ENCODE measurements at regions not wholly inside any gene's neighbourhood (a gene's known extent, or its start where the extent isn't known, plus 50 kb on each side); places are given as distances from the start of the nearest gene placed in this dataset.

DNA sequence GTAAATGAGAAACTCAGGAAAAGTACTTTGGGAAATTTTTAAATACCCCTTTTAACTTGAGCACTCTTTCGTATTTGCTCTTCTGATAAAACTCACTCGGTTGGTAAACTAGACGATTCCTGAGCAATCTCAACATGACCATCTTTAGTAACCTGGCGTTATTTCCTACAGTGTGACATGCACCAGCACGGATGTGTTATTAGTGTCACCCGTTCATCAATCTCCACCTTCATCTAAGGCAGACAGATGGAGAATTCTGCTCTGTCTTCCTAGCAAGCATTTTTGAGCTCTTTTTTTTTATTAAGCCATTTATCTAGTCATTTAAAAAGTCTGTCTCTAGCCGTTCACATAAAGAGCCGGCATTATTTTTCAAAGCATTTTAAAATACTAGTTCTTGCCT is 155.2 kb downstream of the DISP1 start:
- Histone ChIP-seq H3K27me3 (ENCODE audit: control insufficient read depth, extremely low read depth, insufficient read depth, low read length) (no peaks in the 10 kb centered on the region), H3K36me3 (ENCODE audit: control insufficient read depth in 2 of 2, extremely low read depth in 1 of 2, insufficient read depth in 2 of 2, low read length in 2 of 2) (no peaks in the 10 kb centered on the region), H2AFZ (ENCODE audit: control insufficient read depth, low read length) (no peak overlapping the region), H3K9me1 (ENCODE audit: control insufficient read depth, extremely low read depth, insufficient read depth, low read length) (no peaks in the 10 kb centered on the region), H4K20me1 (ENCODE audit: control insufficient read depth, extremely low read depth, insufficient read depth, low read length) (no peaks in the 10 kb centered on the region), H3K27ac (ENCODE audit: control insufficient read depth, insufficient read depth, low read length) (no peak overlapping the region), H3K79me2 (ENCODE audit: control insufficient read depth, insufficient read depth, low read length) (no peaks in the 10 kb centered on the region), H3K9me3 (ENCODE audit: control insufficient read depth, low read depth, low read length) (no peaks in the 10 kb centered on the region), H3K4me3 (ENCODE audit: control insufficient read depth in 2 of 3, extremely low read depth in 1 of 3, insufficient read depth in 2 of 3, low read depth in 1 of 3, low read length in 3 of 3) (no peak overlapping the region), H3K9ac (ENCODE audit: control insufficient read depth, extremely low read depth, insufficient read depth, low read length) (no peak overlapping the region), H3K4me1 (ENCODE audit: control insufficient read depth, extremely low read depth, insufficient read depth, low read length) (no peaks in the 10 kb centered on the region), H3K4me2 (ENCODE audit: control insufficient read depth, extremely low read depth, insufficient read depth, low read depth, low read length) (no peak overlapping the region)
- TF ChIP-seq EZH2 (IDR thresholded peaks at IDR 0.05; ENCODE audit: low read length) = no peak
- TF ChIP-seq, protein P1, sequence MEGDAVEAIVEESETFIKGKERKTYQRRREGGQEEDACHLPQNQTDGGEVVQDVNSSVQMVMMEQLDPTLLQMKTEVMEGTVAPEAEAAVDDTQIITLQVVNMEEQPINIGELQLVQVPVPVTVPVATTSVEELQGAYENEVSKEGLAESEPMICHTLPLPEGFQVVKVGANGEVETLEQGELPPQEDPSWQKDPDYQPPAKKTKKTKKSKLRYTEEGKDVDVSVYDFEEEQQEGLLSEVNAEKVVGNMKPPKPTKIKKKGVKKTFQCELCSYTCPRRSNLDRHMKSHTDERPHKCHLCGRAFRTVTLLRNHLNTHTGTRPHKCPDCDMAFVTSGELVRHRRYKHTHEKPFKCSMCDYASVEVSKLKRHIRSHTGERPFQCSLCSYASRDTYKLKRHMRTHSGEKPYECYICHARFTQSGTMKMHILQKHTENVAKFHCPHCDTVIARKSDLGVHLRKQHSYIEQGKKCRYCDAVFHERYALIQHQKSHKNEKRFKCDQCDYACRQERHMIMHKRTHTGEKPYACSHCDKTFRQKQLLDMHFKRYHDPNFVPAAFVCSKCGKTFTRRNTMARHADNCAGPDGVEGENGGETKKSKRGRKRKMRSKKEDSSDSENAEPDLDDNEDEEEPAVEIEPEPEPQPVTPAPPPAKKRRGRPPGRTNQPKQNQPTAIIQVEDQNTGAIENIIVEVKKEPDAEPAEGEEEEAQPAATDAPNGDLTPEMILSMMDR (optimal IDR thresholded peaks at IDR 0.05 in 1 of 3, IDR thresholded peaks at IDR 0.05 in 1 of 3, conservative IDR thresholded peaks at IDR 0.05 in 1 of 3; ENCODE audit: extremely low read depth in 1 of 3, insufficient read depth in 2 of 3, low read length in 3 of 3) = no peak
- FAIRE-seq (no peak), DNase-seq (ENCODE audit: low read depth, low spot score) (no peak)
- dilution Hi-C loops (cut with MboI; ENCODE audit: extremely low pct_ligation_motif_present, low sequenced_read_pairs) = no loop called here

DNA sequence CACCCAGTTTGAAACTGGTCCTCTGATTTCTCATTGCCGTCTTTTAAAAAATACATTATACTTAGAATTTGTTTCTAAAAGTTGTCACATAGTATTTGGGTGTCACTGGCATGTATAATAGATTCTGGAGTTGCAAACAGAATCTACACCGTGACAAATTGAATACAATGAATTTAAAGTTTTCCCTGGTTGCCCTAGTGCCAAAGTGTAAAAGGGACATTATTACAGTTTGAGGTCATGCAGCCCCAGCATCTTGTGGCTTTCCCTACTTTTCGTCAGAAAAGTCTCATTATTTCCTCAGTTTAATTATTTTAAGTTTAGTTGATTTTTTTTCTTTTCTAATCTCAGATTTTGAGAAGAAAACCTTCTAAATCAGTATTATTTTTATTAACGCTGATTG is 155.9 kb downstream of the DISP1 start:
- H3K4me1 ChIP-seq (ENCODE audit: control insufficient read depth, extremely low read depth, insufficient read depth, low read length) = no peaks in the 10 kb centered on the region
- H3K4me2 ChIP-seq (ENCODE audit: control insufficient read depth, extremely low read depth, insufficient read depth, low read depth, low read length) = no peak overlapping the region
- TF ChIP-seq, protein P1 (optimal IDR thresholded peaks at IDR 0.05 in 1 of 3, IDR thresholded peaks at IDR 0.05 in 1 of 3, conservative IDR thresholded peaks at IDR 0.05 in 1 of 3; ENCODE audit: extremely low read depth in 1 of 3, insufficient read depth in 2 of 3, low read length in 3 of 3) = no peak
- no peak for TF ChIP-seq EZH2 (IDR thresholded peaks at IDR 0.05; ENCODE audit: low read length)
- no peaks in the 10 kb centered on the region for H3K79me2 ChIP-seq (ENCODE audit: control insufficient read depth, insufficient read depth, low read length)
- no peaks in the 10 kb centered on the region for H3K9me1 ChIP-seq (ENCODE audit: control insufficient read depth, extremely low read depth, insufficient read depth, low read length)
- FAIRE-seq = no peak
- no peak overlapping the region for H3K4me3 ChIP-seq (ENCODE audit: control insufficient read depth in 2 of 3, extremely low read depth in 1 of 3, insufficient read depth in 2 of 3, low read depth in 1 of 3, low read length in 3 of 3)
- no peaks in the 10 kb centered on the region for H3K27me3 ChIP-seq (ENCODE audit: control insufficient read depth, extremely low read depth, insufficient read depth, low read length)
- no peak overlapping the region for H3K9ac ChIP-seq (ENCODE audit: control insufficient read depth, extremely low read depth, insufficient read depth, low read length)
- H3K9me3 ChIP-seq (ENCODE audit: control insufficient read depth, low read depth, low read length) = no peaks in the 10 kb centered on the region
- H4K20me1 ChIP-seq (ENCODE audit: control insufficient read depth, extremely low read depth, insufficient read depth, low read length) = no peaks in the 10 kb centered on the region
- dilution Hi-C loops (cut with MboI; ENCODE audit: extremely low pct_ligation_motif_present, low sequenced_read_pairs) = no loop called here
- no peaks in the 10 kb centered on the region for H3K36me3 ChIP-seq (ENCODE audit: control insufficient read depth in 2 of 2, extremely low read depth in 1 of 2, insufficient read depth in 2 of 2, low read length in 2 of 2)
- no peak overlapping the region for H3K27ac ChIP-seq (ENCODE audit: control insufficient read depth, insufficient read depth, low read length)
- no peak overlapping the region for H2AFZ ChIP-seq (ENCODE audit: control insufficient read depth, low read length)
- DNase-seq (ENCODE audit: low read depth, low spot score) = no peak

Data from keratinocyte (primary cell).